ENCODE measurements at regions not wholly inside any gene's neighbourhood (a gene's known extent, or its start where the extent isn't known, plus 50 kb on each side); places are given as distances from the start of the nearest gene placed in this dataset.

- Histone ChIP-seq H3K9me3 (ENCODE audit: low read depth, low read length, poor library complexity, severe bottlenecking) (peaks cover 6% of the 10 kb centered on the region), H3K27me3 (replicated peaks; ENCODE audit: insufficient read depth, low read depth, low read length, poor library complexity) (no peaks in the 10 kb centered on the region), H3K4me1 (ENCODE audit: insufficient read depth, low read length, poor library complexity, severe bottlenecking) (no peaks in the 10 kb centered on the region), H3K36me3 (ENCODE audit: insufficient read depth, low read length, poor library complexity, severe bottlenecking) (no peaks in the 10 kb centered on the region), H3K27ac (ENCODE audit: low read depth, low read length, poor library complexity, severe bottlenecking) (no peak overlapping the region), H3K4me3 (ENCODE audit: low read depth, low read length, poor library complexity, severe bottlenecking) (no peak overlapping the region)
- DNase-seq (ENCODE audit: low spot score): no peak
- TF ChIP-seq, protein P1, sequence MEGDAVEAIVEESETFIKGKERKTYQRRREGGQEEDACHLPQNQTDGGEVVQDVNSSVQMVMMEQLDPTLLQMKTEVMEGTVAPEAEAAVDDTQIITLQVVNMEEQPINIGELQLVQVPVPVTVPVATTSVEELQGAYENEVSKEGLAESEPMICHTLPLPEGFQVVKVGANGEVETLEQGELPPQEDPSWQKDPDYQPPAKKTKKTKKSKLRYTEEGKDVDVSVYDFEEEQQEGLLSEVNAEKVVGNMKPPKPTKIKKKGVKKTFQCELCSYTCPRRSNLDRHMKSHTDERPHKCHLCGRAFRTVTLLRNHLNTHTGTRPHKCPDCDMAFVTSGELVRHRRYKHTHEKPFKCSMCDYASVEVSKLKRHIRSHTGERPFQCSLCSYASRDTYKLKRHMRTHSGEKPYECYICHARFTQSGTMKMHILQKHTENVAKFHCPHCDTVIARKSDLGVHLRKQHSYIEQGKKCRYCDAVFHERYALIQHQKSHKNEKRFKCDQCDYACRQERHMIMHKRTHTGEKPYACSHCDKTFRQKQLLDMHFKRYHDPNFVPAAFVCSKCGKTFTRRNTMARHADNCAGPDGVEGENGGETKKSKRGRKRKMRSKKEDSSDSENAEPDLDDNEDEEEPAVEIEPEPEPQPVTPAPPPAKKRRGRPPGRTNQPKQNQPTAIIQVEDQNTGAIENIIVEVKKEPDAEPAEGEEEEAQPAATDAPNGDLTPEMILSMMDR (conservative IDR thresholded peaks at IDR 0.05; ENCODE audit: low read depth, low read length): no peak
- no peak for TF ChIP-seq EZH2 (IDR thresholded peaks at IDR 0.05; ENCODE audit: borderline replicate concordance, low read depth, low read length, poor library complexity, severe bottlenecking)
- no TSS peak for BruUV-seq (replicated peaks)
- POLR2A ChIA-PET (ENCODE audit: low non-redundant PET): no interaction called here
- CTCF ChIA-PET: no interaction called here
- intact Hi-C loops (cut with micrococcal nuclease; ENCODE audit: unreplicated experiment): no loop called here
These were observed 297.1 kb upstream of the MAF start for GRCh38 chr16:79897453-79898146.

DNA sequence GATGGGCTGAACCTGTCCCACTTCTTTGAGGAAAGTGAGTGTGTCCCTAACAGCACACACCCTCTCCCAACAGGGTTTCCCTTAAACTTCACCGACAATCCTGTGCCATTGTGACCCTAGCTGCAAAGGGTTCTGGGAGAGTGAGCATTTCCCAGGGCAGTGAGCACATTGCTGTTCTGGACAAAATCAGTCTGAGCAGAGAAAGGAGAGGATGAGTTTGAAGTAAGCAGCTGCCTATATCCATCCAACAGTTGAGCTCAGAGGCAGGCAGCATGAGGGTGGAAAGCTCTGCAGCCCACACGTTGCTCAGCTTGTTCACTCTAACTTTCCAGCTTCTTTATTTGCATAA, 296.5 kb upstream of the MAF start:
- POLR2A ChIA-PET (ENCODE audit: low non-redundant PET): no interaction called here

GRCh38 chr16:79895917-79896203, 295.3 kb upstream of the MAF start:
- Histone ChIP-seq H3K4me1 (ENCODE audit: insufficient read depth, low read length, poor library complexity, severe bottlenecking) (no peaks in the 10 kb centered on the region), H3K36me3 (ENCODE audit: insufficient read depth, low read length, poor library complexity, severe bottlenecking) (no peaks in the 10 kb centered on the region), H3K4me3 (ENCODE audit: low read depth, low read length, poor library complexity, severe bottlenecking) (no peak overlapping the region), H3K27me3 (replicated peaks; ENCODE audit: insufficient read depth, low read depth, low read length, poor library complexity) (no peaks in the 10 kb centered on the region), H3K9me3 (ENCODE audit: low read depth, low read length, poor library complexity, severe bottlenecking) (no peaks in the 10 kb centered on the region), H3K27ac (ENCODE audit: low read depth, low read length, poor library complexity, severe bottlenecking) (no peak overlapping the region)
- intact Hi-C loops (cut with micrococcal nuclease; ENCODE audit: unreplicated experiment): no loop called here
- BruUV-seq (replicated peaks): no TSS peak
- ChIA-PET POLR2A (ENCODE audit: low non-redundant PET) (no interaction called here), CTCF (no interaction called here)
- TF ChIP-seq EZH2 (IDR thresholded peaks at IDR 0.05; ENCODE audit: borderline replicate concordance, low read depth, low read length, poor library complexity, severe bottlenecking): no peak
- TF ChIP-seq, protein P1 (conservative IDR thresholded peaks at IDR 0.05; ENCODE audit: low read depth, low read length): no peak
- no peak for DNase-seq (ENCODE audit: low spot score)

More for the DNA sequence above, 296.5 kb upstream of the MAF start:
- Histone ChIP-seq H3K36me3 (ENCODE audit: insufficient read depth, low read length, poor library complexity, severe bottlenecking) (no peaks in the 10 kb centered on the region), H3K27ac (ENCODE audit: low read depth, low read length, poor library complexity, severe bottlenecking) (no peak overlapping the region), H3K9me3 (ENCODE audit: low read depth, low read length, poor library complexity, severe bottlenecking) (peaks cover 6% of the 10 kb centered on the region), H3K4me1 (ENCODE audit: insufficient read depth, low read length, poor library complexity, severe bottlenecking) (no peaks in the 10 kb centered on the region), H3K4me3 (ENCODE audit: low read depth, low read length, poor library complexity, severe bottlenecking) (no peak overlapping the region), H3K27me3 (replicated peaks; ENCODE audit: insufficient read depth, low read depth, low read length, poor library complexity) (no peaks in the 10 kb centered on the region)
- CTCF ChIA-PET: no interaction called here
- no TSS peak for BruUV-seq (replicated peaks)
- DNase-seq (ENCODE audit: low spot score): no peak
- intact Hi-C loops (cut with micrococcal nuclease; ENCODE audit: unreplicated experiment): no loop called here
- TF ChIP-seq EZH2 (IDR thresholded peaks at IDR 0.05; ENCODE audit: borderline replicate concordance, low read depth, low read length, poor library complexity, severe bottlenecking): no peak
- TF ChIP-seq, protein P1 (conservative IDR thresholded peaks at IDR 0.05; ENCODE audit: low read depth, low read length): no peak
